ENCODE measurements at regions not wholly inside any gene's neighbourhood (a gene's known extent, or its start where the extent isn't known, plus 50 kb on each side); places are given as distances from the start of the nearest gene placed in this dataset.

DNA sequence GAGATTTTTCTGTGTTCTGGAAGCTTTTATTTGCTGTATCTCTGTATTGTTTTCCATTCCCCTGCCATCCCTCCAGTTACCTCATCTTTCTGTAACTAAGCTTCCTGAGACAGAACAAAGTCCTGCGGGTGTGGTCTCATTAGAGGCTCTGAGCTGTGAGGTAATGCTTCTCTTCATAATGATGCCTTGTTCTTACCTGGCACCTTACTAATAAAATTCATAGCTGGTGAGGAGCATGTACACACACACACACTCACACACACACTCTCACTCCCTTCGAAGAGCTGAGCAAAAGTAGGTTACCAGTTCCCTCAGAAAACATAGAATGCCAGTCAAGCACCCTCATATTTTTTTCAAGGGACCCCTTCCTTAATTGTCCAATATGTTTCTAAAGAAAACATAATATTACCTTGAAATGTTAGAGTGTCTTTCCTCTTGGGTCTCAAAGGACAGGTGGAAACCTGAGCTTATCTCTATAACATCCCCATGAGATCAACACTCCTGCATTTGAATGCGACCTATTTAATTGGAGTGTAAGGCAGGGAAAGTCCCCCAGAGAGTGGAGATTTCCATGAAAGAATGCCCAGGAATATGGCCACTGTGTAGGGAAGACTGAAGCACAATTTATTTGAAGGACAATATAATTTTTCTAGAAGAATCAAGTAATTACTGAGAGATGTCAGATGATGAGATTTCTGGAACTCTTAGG, 161.6 kb upstream of the NCK2 start:
- Histone ChIP-seq H3K27ac (ENCODE audit: low read depth, low read length) (no peak overlapping the region), H3K4me3 (ENCODE audit: low read depth, low read length) (no peak overlapping the region), H3K27me3 (ENCODE audit: control insufficient read depth, insufficient read depth, low read length) (peaks cover 7% of the 10 kb centered on the region), H3K9me3 (ENCODE audit: control insufficient read depth, insufficient read depth, low read length) (no peaks in the 10 kb centered on the region)
- ChIA-PET POLR2A (no interaction called here), CTCF (no interaction called here)
- no peak for DNase-seq (ENCODE audit: low read depth, low spot score)
- TF ChIP-seq, protein P1, sequence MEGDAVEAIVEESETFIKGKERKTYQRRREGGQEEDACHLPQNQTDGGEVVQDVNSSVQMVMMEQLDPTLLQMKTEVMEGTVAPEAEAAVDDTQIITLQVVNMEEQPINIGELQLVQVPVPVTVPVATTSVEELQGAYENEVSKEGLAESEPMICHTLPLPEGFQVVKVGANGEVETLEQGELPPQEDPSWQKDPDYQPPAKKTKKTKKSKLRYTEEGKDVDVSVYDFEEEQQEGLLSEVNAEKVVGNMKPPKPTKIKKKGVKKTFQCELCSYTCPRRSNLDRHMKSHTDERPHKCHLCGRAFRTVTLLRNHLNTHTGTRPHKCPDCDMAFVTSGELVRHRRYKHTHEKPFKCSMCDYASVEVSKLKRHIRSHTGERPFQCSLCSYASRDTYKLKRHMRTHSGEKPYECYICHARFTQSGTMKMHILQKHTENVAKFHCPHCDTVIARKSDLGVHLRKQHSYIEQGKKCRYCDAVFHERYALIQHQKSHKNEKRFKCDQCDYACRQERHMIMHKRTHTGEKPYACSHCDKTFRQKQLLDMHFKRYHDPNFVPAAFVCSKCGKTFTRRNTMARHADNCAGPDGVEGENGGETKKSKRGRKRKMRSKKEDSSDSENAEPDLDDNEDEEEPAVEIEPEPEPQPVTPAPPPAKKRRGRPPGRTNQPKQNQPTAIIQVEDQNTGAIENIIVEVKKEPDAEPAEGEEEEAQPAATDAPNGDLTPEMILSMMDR (IDR thresholded peaks at IDR 0.05; ENCODE audit: low read depth, low read length) = no peak

GRCh38 chr2:105581555-105581944, 163.2 kb upstream of the NCK2 start:
- Histone ChIP-seq H3K9me3 (ENCODE audit: control insufficient read depth, insufficient read depth, low read length) (no peaks in the 10 kb centered on the region), H3K4me3 (ENCODE audit: low read depth, low read length) (no peak overlapping the region), H3K27ac (ENCODE audit: low read depth, low read length) (no peak overlapping the region), H3K27me3 (ENCODE audit: control insufficient read depth, insufficient read depth, low read length) (peaks cover 4% of the 10 kb centered on the region)
- CTCF ChIA-PET = no interaction called here
- DNase-seq (ENCODE audit: low read depth, low spot score) = no peak
- TF ChIP-seq, protein P1 (IDR thresholded peaks at IDR 0.05; ENCODE audit: low read depth, low read length) = no peak
- POLR2A ChIA-PET = no interaction called here

DNA sequence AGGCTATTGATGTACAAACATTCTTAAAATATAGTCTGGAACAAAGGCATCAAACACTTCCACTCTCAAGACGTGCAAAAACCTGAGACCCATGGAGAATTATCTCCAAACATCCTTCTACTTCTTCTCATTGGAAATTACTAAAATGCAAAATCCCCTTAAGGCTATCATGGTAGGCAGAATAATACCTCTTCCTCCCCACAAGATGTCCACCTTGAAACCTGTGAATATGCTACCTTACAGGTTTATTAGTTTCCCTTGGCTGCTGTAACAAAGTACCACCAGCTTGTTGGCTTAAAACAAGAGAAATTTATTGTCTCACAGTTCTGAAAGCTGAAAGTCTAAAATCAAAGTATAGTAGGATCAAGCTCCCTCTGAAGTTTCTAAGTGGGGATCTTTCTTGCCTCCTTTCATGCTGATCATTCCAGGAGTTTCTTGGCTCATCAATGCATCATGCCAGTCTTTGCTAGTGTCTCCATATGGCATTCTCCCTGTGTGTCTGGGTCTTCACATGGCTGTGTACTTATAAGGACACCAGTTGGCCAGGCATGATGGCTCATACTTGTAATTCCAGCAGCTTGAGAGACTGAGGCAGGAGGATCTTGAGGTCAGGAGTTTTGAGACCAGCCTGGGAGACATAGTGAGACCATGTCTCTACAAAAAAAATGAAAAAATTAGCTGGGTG, 163.7 kb upstream of the NCK2 start:
- ChIA-PET POLR2A (no interaction called here), CTCF (no interaction called here)
- no peak overlapping the region for H3K27ac ChIP-seq (ENCODE audit: low read depth, low read length)
- TF ChIP-seq, protein P1 (IDR thresholded peaks at IDR 0.05; ENCODE audit: low read depth, low read length) = no peak
- peaks cover 4% of the 10 kb centered on the region for H3K27me3 ChIP-seq (ENCODE audit: control insufficient read depth, insufficient read depth, low read length)
- no peaks in the 10 kb centered on the region for H3K9me3 ChIP-seq (ENCODE audit: control insufficient read depth, insufficient read depth, low read length)
- no peak for DNase-seq (ENCODE audit: low read depth, low spot score)
- no peak overlapping the region for H3K4me3 ChIP-seq (ENCODE audit: low read depth, low read length)

GRCh38 chr2:105580216-105580615, 164.5 kb upstream of the NCK2 start:
- no peak overlapping the region for H3K27ac ChIP-seq (ENCODE audit: low read depth, low read length)
- TF ChIP-seq, protein P1 (IDR thresholded peaks at IDR 0.05; ENCODE audit: low read depth, low read length) = no peak
- DNase-seq (ENCODE audit: low read depth, low spot score) = no peak
- H3K4me3 ChIP-seq (ENCODE audit: low read depth, low read length) = no peak overlapping the region
- CTCF ChIA-PET = no interaction called here
- peaks cover 5% of the 10 kb centered on the region for H3K27me3 ChIP-seq (ENCODE audit: control insufficient read depth, insufficient read depth, low read length)
- no peaks in the 10 kb centered on the region for H3K9me3 ChIP-seq (ENCODE audit: control insufficient read depth, insufficient read depth, low read length)
- POLR2A ChIA-PET = no interaction called here

GRCh38 chr2:105578166-105578565, 166.5 kb upstream of the NCK2 start:
- ChIA-PET CTCF (interaction anchor here (0.6 kb wide), 1 partner anchor 515 kb away, joined by 5 read pairs; no protein-coding TSS in a partner anchor), POLR2A (no interaction called here)
- Histone ChIP-seq H3K4me3 (ENCODE audit: low read depth, low read length) (no peak overlapping the region), H3K9me3 (ENCODE audit: control insufficient read depth, insufficient read depth, low read length) (no peaks in the 10 kb centered on the region), H3K27me3 (ENCODE audit: control insufficient read depth, insufficient read depth, low read length) (peaks cover 11% of the 10 kb centered on the region), H3K27ac (ENCODE audit: low read depth, low read length) (no peak overlapping the region)
- TF ChIP-seq, protein P1 (IDR thresholded peaks at IDR 0.05; ENCODE audit: low read depth, low read length) = no peak
- DNase-seq (ENCODE audit: low read depth, low spot score) = no peak
